ENCODE measurements at regions not wholly inside any gene's neighbourhood (a gene's known extent, or its start where the extent isn't known, plus 50 kb on each side); places are given as distances from the start of the nearest gene placed in this dataset.
"Not testable (repeated sequence)": the region's sequence is repeated elsewhere in the genome, so short reads cannot be mapped to it uniquely, and the experiment has no call there.

GRCh38 chr9:97109194-97109811 lies 70.4 kb upstream of the CTSV start (continued):
- no peak for TF ChIP-seq NFXL1 (IDR thresholded peaks at IDR 0.05; ENCODE audit: borderline replicate concordance)
- no peak for TF ChIP-seq USF2 (IDR thresholded peaks at IDR 0.05; ENCODE audit: borderline replicate concordance, low read depth, low read length)
- no peak for TF ChIP-seq NFYB (IDR thresholded peaks at IDR 0.05; ENCODE audit: insufficient read depth, low read depth, low read length)
- no peak for TF ChIP-seq RCOR1 (conservative IDR thresholded peaks at IDR 0.05; ENCODE audit: low read depth, low read length)
- peak; percentile 68; the same call in 1 of the 2 replicates for TF ChIP-seq SMC3 (IDR thresholded peaks at IDR 0.05; ENCODE audit: borderline replicate concordance, low read length)
- no peak for TF ChIP-seq DPF2 (IDR thresholded peaks at IDR 0.05)
- no peak for TF ChIP-seq CBX5 (IDR thresholded peaks at IDR 0.05; ENCODE audit: low read depth)
- no peak for TF ChIP-seq BHLHE40 (IDR thresholded peaks at IDR 0.05; ENCODE audit: borderline replicate concordance in 1 of 2, low read depth in 2 of 2, low read length in 1 of 2)
- TF ChIP-seq CEBPB (IDR thresholded peaks at IDR 0.05; ENCODE audit: borderline replicate concordance in 1 of 2, low read depth in 2 of 2, low read length in 2 of 2), result no peak
- no peak for TF ChIP-seq YBX1 (IDR thresholded peaks at IDR 0.05)
- no peak for TF ChIP-seq CHD4 (IDR thresholded peaks at IDR 0.05)
- TF ChIP-seq ATF7 (IDR thresholded peaks at IDR 0.05; ENCODE audit: low read depth), result no peak
- no peak for TF ChIP-seq SUZ12 (IDR thresholded peaks at IDR 0.05; ENCODE audit: unreplicated experiment)
- peak; percentile 29 to 72 (median 69); a peak in 4 of 6 replicates for TF ChIP-seq CTCF (IDR thresholded peaks at IDR 0.05 in 2 of 3, conservative IDR thresholded peaks at IDR 0.05 in 1 of 3; ENCODE audit: control insufficient read depth in 2 of 3, extremely low read depth in 1 of 3, insufficient read depth in 1 of 3, low read depth in 3 of 3, low read length in 3 of 3)
- peak; percentile 35; the same call in 1 of the 2 replicates for TF ChIP-seq RAD21 (IDR thresholded peaks at IDR 0.05; ENCODE audit: insufficient read depth, low read depth, low read length)
- TF ChIP-seq FOS (IDR thresholded peaks at IDR 0.05; ENCODE audit: borderline replicate concordance, extremely low read depth, insufficient read length), result no peak

- H4K20me1 ChIP-seq (ENCODE audit: control insufficient read depth, insufficient read depth); H3K4me3 ChIP-seq; H3K27me3 ChIP-seq (replicated peaks in 1 of 2; ENCODE audit: control insufficient read depth in 2 of 2, insufficient read depth in 2 of 2, low read length in 1 of 2); BruUV-seq (replicated peaks); H3K9me3 ChIP-seq (replicated peaks; ENCODE audit: control insufficient read depth, insufficient read depth, low read length); in situ Hi-C loops (cut with MboI); H3K9ac ChIP-seq (ENCODE audit: control insufficient read depth, insufficient read depth, low read length); ATAC-seq; H3K4me1 ChIP-seq (ENCODE audit: control insufficient read depth, insufficient read depth, low read length); POLR2A ChIA-PET; H3K36me3 ChIP-seq (ENCODE audit: control insufficient read depth in 2 of 2, insufficient read depth in 2 of 2, low read length in 1 of 2); H2AFZ ChIP-seq (ENCODE audit: control insufficient read depth, low read depth, low read length); H3K27ac ChIP-seq (ENCODE audit: control insufficient read depth, insufficient read depth); H3K79me2 ChIP-seq (ENCODE audit: control insufficient read depth, insufficient read depth, low read length); DNase-seq (ENCODE audit: low read depth, low spot score); H3K4me2 ChIP-seq (ENCODE audit: control insufficient read depth, insufficient read depth); FAIRE-seq: not testable (repeated sequence)
- 64% methylated on average over 2 of the region's 2 CpGs for WGBS (ENCODE audit: insufficient coverage, insufficient replicate concordance, low lambda C conversion rate, missing lambda C conversion rate)
- intact Hi-C loops (cut with micrococcal nuclease; ENCODE audit: unreplicated experiment), result loop anchor here (5.0 kb wide), 1 partner anchor 233 kb away; no protein-coding TSS in a partner anchor
- ChIA-PET SMC1A (ENCODE audit: uncharacterized antibody, unreplicated experiment) (interaction anchor here (3.1 kb wide), 1 partner anchor 249 kb away, joined by 14 read pairs; no protein-coding TSS in a partner anchor), CTCF (interaction anchor here (0.9 to 4.0 kb wide), 3 partner anchors 247 to 663 kb away, joined by 3 to 14 read pairs (median 3); no protein-coding TSS in a partner anchor), RAD21 (ENCODE audit: unreplicated experiment) (interaction anchor here (1.0 kb wide), 1 partner anchor 248 kb away, joined by 4 read pairs; no protein-coding TSS in a partner anchor)
Observed at GRCh38 chr9:97105220-97105619, 66.3 kb upstream of the CTSV start.

Data from GM12878 (cell line).